GM21423 (cell line): ENCODE measurements at regions not wholly inside any gene's neighbourhood (a gene's known extent, or its start where the extent isn't known, plus 50 kb on each side); places are given as distances from the start of the nearest gene placed in this dataset.
"Not testable (repeated sequence)": the region's sequence is repeated elsewhere in the genome, so short reads cannot be mapped to it uniquely, and the experiment has no call there.

ENCODE experiments used
- ATAC-seq: cut with Tn5 transposase; IDR thresholded peaks from one replicate; pipeline ENCODE4 v1.9.1; 2021; ENCODE audit warnings: mild to moderate bottlenecking, moderate library complexity; ENCODE audit not compliant: unreplicated experiment

DNA sequence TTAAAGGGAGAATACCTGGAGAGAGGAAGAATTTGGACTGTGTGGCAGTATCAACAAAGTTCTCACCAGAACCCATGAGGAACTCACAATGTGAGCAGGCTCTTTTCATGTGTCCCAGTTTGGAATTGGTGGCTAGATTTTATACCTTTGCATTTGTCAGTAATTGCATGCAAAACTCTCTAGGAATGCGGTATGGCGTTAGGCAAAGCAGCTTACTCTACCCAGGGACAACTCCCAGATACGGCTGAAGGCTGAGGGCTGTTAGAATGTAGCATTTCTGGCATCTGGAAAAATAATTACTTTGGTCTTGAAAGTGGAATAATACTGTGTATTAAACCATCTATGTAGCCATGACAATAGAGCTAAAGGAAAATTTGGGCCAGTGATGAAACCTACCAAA lies 635.5 kb downstream of the SLC16A7 start:
- no peak for ATAC-seq

DNA sequence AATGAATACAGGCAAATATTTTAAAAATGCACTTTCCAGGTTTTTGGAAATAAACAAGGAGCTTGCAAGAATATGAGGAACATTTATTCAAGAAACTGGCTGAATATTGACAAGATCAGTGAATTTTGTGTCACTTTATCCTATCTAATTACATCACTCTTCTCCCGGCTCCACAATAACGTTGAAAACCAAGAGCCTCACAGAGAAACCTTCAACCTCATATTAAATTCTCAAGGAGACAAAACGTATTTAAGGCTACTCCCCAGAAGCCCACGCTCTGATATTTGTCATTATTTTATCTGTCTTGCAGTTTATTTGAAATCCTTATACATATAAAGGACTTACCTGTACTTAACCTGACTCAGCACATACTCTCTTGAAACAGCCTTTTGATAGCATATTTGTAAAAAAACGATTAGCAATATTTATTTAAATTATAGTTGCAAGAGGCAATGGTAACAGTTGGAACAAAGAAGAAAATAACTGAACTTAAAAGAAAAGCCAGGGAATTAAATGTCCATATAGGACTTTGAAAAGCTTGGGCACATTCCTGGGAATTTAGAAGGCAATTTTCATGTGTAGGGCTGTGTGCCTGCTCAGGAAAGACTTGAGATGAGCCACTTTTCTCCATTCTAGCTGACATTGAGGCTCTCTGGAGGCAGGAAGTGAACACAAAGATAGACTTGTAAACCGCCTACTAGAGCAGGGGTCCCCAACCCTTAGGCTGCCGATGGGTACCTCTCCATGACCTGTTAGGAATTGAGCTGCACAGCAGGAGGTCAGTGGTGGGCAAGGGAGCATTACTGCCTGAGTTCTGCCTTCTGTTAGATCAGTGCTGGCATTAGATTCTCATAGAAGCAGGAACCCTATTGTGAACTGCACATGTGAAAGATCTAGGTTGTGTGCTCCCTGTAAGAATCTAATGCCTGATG lies 636.4 kb downstream of the SLC16A7 start:
- ATAC-seq = no peak

DNA sequence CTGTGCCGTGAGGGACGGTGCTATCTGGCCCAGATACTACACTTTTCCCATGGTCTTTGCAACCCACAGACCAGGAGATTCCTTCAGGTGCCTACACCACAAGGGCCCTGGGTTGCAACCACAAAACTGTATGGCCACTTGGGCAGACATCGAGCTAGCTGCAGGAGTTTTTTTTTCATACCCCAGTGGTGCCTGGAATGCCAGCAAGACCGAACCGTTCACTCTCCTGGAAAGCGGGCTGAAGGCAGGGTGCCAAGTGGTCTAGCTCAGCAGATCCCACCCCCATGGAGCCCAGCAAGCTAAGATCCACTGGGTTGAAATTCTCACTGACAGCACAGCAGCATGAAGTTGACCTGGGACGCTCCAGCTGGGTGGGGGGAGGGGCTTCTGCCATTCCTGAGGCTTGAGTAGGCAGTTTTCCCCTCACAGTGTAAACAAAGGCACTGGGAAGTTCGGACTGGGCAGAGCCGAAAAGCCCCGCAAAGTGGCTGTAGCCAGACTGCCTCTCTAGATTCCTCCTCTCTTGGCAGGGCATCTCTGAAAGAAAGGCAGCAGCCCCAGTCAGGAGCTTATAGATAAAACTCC lies 638.9 kb downstream of the SLC16A7 start:
- ATAC-seq = not testable (repeated sequence)

DNA sequence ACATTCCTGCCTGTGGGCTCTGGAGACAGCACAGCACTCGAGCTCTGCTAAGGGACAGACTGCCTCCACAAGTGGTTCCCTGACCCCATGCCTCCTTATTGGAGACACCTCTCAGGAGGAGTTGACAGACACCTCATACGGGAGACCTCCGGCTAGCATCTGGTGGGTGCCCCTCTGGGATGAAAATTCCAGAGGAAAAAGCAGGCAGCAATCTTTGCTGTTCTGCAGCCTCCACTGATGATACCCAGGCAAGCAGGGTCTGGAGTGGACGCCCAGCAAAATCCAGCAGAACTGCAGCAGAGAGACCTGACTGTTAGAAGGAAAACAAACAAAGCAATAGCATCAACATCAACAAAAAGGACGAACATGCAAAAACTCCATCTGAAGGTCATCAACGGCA lies 639.4 kb downstream of the SLC16A7 start:
- ATAC-seq = no peak

DNA sequence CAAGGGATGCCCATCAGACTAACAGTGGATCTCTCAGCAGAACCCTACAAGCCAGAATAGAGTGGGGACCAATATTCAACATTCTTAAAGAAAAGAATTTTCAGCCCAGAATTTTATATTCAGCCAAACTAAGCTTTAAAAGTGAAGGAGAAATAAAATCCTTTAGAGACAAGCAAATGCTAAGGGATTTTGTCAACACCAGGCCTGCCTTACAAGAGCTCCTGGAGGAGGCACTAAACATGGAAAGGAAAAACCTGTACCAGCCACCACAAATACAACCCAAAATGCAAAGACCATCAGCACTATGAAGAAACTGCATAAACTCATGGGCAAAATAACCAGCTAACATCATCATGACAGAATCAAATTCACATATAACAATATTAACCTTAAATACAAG lies 640.6 kb downstream of the SLC16A7 start:
- ATAC-seq = not testable (repeated sequence)

DNA sequence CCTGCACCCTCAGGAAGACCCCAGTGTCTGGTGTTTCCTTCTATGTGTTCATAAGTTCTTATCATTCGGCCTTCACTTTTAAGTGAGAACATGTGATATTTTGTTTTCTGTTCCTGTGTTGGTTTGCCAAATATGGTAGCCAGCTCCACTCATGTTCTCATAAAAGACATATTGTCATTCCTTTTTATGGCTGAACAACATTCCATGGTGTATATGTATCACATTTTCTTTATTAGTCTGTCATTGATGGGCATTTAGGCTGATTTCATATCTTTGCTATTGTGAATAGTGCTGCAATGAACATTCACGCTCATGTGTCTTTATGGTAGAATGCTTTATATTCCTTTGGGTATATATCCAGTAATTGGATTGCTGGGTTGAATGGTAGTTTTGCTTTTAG lies 645.1 kb downstream of the SLC16A7 start:
- ATAC-seq = no peak

DNA sequence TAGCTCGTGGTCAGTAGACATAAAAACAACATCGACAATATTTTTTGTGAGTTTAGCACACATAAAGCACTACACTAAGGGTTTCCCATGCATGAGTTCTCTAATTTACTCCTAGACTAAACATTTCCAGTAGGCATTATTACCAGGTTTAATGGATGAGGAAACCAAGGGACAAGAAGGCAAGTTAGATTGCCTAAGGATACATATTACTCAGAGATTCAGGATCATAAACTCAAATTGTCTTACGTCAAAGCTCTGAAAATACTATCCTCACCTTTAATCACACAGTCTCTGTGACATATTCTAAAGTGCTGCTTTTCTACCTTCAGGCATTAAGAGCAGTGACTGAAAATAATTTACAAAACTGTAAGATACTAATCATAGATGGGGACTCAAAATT lies 655.3 kb downstream of the SLC16A7 start:
- ATAC-seq = no peak

DNA sequence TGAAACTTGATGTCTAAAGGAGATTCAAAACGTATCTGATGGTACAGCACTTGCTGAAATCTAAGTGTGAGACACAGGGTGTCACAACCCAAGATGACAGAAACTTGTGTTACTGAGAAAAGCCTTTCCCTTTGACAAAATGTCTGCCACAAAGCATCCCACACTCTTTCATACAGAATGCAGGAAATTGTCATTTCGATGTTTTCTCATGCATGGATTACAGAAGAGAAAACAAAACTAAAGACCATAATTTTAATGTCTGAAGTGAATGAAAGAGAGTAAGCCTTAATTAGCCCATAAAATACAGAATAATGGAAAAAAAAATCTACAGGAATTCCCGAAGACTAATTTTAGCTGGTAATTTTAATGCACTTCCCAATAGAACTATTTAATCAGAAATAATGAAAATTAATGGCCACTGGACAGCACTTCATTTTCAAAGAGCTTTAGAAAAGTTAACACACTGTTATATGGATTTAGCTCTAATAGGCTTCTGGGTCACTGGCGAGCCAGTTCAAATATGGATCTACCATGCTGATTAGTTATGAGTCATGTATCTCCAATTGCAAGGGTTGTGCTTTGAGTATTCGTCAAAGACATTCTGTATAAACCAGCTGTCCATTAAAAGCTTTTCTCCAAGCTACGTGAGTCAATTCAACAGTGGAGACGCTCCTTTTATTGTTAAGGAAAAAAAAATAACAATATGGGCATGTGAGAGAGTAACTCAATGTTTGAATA lies 656.7 kb downstream of the SLC16A7 start:
- ATAC-seq = no peak

DNA sequence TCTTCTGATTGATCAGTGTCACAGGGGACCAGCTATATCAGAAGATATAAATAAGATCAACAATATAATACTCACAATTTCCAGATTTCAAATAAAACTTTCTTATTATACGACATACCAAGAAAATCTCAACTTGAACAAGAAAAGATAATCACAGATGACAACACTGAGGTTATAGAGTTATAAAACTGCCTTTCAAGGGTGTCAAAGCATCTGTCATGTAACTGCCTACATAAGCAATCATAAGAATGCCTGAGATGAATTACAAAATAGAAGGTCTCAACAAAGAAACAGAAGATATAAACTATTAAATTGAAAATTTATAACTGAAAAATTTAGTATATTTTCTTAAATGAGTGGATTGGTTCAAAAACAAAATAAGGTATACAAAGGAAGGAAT lies 659.2 kb downstream of the SLC16A7 start:
- no peak for ATAC-seq

DNA sequence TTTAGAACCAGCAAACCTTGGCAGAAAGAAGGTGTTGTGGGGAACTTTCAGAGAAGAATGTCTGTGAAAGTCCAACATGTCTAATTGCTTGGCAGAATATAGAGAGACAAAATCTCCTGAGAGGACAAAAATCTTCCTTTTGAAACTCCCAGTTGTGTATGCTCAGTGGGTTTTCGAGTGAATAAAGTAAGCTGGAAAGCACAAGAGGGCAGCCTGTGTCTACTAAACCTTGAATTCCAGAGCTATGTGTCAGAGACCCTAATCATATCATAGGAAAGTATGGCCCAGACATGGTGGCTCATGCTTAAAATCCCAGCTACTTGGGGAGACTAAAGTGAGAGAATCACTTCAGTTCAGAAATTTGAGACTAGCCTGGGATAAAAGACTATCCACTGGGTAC lies 661.2 kb downstream of the SLC16A7 start:
- ATAC-seq = no peak

DNA sequence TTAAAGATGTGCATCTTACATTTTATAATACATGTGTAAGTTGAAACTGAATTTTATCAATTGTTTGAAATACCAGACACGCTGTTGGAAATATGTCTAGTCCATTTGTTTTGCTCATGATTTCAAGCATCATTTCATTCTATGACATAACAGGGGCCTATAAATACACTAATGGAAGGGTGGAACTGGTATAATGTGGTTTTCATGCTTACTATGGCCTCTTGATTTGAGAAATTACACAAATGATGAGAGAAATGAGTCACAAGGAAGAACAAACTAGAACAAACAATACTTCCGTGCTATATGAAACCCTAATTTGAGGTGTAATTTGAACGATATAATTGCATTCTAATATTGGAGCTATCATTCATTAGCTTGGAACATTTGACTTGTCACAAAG lies 663.4 kb downstream of the SLC16A7 start:
- no peak for ATAC-seq

DNA sequence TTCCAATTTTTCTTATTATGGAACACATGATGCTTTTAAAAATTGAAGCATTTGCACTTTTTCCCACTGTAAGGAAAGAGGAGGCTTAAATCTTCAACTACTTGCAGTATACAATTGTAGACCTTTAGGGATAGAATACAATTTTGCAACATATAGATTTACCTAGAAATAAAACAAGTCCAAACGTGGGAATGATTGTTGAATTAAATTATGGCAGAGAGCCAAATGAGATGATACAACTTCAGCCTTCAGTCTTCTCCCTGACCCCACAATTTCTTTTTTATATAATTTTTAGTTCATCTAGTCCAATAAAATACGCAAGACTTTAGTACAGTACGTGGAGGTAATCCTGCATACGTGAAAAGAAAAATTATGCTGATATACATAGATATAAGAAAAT lies 666.5 kb downstream of the SLC16A7 start:
- ATAC-seq = no peak

DNA sequence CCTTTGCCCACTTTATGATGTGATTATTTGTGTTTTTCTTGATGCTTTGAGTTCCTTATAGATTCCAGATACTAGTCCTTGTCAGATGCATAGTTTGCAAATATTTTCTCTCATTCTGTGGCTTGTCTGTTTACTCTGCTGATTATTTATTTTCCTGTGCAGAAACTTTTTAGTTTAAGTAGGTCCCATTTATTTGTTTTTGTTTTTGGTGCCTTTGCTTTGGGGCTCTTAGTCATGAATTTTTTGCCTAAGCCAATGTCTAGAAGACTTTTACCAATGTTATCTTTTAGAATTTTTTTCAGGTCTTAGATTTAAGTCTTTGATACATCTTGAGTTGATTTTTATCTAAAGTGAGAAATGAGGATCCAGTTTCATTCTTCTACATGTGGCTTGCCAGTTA lies 667.3 kb downstream of the SLC16A7 start:
- ATAC-seq = no peak

DNA sequence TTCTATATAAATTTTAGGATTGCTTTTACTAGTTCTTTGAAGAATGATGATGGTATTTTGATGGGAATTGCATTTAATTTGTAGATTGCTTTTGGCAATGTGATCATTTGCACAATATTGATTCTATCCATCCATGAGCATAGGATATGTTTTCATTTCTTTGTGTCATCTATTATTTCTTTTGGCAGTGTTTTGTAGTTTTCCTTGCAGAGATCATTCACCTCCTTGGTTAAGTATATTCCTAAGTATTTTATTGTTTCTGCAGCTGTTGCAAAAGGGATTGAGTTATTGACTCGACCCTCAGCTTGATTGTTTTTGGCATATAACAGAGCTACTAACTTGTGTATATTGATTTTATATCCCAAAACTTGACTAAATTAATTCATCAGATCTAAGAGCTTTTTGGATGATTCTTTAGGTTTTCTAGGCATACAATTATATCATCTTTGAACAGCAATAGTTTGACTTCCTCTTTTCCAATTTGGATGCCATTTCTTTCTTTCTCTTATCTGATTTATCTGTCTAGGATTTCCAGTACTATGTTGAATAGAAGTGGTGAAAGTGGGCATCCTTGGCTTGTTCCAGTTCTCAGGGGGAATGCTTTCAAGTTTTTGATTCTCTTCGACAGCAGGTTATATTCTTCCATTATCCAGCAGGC lies 668.1 kb downstream of the SLC16A7 start:
- ATAC-seq = no peak

DNA sequence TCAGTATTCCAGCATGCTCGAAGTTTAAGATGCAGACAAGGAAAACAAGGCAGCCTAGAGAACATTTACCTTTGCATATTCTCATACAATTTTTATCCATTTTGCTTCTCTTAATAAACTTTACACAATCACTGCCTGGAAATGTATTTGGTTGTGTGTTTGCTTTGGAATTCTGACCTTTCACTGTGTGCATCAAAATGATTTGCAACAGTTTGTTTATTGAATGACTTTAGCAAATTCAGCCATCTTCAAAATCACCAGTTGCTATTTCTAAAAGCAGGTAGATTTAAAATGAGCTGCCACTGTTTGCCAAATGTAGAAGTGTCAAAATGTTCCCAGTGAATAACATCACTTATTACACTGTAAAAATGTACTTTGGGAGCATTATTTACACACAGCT lies 669.9 kb downstream of the SLC16A7 start:
- no peak for ATAC-seq

DNA sequence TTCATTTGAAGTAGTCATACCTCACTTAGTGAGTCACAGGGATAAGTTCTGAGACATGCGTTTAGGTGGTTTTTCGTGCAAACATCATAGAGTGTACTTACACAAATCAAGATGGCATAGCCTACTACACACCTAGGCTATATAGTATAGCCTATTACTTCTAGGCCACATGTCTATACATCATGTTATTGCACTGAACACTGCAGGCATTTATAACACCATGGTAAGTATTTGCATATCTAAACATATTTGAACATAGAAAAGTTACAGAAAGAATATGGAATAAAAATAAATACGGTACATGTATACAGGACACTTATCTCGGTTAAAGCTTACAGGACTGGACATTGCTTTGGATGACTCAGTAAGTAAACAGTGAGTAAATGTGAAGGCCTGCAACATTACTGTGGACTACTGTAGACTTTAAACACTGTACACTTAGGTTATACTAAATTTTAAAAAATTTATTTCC lies 670.6 kb downstream of the SLC16A7 start:
- ATAC-seq = no peak

DNA sequence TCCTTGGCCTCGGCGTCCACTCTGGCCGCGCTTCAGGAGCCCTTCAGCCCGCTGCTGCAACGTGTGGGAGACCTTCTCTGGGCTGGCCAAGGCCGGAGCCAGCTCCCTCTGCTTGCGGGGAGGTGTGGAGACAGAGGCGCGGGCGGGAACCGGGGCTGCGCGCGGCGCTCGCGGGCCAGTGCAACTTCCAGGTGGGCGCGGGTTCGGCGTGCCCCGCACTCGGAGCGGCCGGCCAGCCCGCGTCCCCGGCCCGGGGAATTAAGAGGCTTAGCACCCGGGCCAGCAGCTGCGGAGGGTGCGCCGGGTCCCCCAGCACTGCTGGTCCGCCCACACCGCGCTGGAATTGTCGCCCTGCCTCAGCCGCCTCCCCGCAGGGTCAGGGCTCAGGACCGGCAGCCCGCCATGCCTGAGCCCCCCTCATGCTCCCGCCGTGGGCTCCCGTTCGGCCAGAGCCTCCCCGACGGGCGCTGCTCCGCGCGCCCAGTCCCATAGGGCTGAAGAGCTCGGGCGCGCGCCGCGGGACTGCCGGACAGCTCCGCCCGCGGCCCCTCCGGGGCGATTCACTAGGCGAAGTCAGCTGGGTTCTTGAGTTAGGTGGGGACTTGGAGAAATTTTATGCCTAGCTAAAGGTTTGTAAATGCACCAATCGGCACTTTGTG lies 673.9 kb downstream of the SLC16A7 start:
- no peak for ATAC-seq

DNA sequence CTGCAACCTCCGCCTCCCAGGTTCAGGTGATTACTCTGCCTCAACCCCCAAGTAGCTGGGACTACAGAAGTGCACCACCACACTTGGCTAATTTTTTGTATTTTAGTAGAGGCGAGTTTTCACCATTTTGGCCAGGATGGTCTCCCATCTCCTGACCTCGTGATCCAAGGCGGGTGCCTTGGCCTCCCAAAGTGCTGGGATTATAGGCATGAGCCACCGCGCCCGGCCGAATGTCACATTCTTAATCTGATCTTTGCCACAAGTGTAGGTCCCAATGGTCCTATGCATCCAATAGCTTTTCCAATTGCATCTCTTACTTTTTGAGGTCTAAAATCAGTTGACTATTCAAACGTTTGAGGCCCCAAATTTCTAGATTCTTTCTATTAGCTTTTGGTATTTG lies 676.0 kb downstream of the SLC16A7 start:
- ATAC-seq = no peak

DNA sequence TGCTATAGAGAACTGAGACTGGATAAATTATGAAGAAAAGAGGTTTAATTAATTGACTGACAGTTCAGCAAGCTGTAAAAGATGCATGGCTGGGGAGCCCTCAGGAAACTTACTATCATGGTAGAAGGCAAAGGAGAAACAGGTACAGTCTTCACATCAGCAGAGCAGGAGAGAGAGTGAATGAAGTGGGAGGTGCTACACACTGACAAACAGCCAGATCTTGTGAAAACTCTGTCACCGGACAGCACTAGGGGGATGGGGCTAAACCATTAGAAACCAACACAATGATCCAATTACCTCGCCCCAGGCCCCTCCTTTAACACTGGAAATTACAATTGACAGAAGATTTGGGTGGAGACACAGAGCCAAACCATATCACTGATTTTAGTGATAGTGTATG lies 682.4 kb downstream of the SLC16A7 start:
- ATAC-seq = no peak

DNA sequence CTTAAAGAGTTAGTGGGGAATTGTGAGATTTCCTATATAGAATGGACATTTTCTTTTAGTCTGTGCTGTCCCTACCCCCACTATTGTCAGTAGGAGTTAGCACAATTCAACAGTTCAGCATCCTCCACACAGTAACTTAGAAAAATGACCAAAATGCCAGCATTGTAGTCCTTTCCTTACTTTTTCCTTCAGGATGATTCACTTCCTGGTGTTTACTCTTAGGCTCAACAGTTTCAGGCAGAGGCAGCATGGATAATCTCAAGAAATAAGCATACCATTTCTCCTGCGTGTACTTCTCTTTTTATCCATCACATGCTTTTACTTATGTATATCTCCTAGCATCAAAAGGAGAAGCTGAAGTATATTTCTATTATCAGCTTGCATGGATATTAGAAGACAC lies 683.4 kb downstream of the SLC16A7 start:
- ATAC-seq = no peak

DNA sequence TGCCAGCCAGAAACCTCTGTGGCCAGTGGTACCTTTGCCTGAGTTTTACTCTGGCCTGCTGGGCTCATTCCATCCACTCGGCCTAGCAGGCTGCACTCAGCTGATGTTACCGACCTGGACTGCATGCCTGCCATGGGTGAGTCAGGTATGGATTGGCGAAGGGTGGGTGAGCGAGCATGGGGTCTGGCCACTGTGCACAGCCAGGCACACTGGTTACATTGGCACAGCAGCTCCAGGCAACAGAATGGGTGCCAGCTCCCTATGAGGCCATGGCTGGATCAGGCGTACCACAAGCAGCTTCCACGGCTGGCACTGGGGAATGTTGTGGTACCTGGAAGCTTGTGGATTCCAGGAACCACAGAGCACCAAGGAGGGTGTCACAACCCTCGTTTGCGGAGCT lies 685.7 kb downstream of the SLC16A7 start:
- ATAC-seq = no peak
